KMS-11 (cell line): ENCODE measurements at regions not wholly inside any gene's neighbourhood (a gene's known extent, or its start where the extent isn't known, plus 50 kb on each side); places are given as distances from the start of the nearest gene placed in this dataset.
"Not testable (repeated sequence)": the region's sequence is repeated elsewhere in the genome, so short reads cannot be mapped to it uniquely, and the experiment has no call there.

Experiments used
- H2AFZ ChIP-seq: fragments of 200-600 bp; sonication (generic); 2 replicates; pipeline ENCODE4 v1.6.1; 2016; ENCODE audit warnings: antibody characterized with exemption, mixed run types, low read depth
- H3K27ac ChIP-seq: fragments of 200-600 bp; sonication (generic); 2 replicates; pipeline ENCODE4 v1.6.1; 2016; ENCODE audit warnings: mild to moderate bottlenecking, mixed run types
- H3K27me3 ChIP-seq: fragments of 200-600 bp; sonication (generic); 2 replicates; pipeline ENCODE4 v1.6.1; 2017; ENCODE audit warnings: mild to moderate bottlenecking, low read depth, mixed run types, moderate library complexity; ENCODE audit not compliant: insufficient read depth
- H3K36me3 ChIP-seq: fragments of 200-600 bp; sonication (generic); 2 replicates; pipeline ENCODE4 v1.6.1; 2017; ENCODE audit warnings: mild to moderate bottlenecking, mixed run types; ENCODE audit not compliant: insufficient read depth
- H3K4me1 ChIP-seq: fragments of 200-600 bp; sonication (generic); 2 replicates; pipeline ENCODE4 v1.6.1; 2016; ENCODE audit warnings: mild to moderate bottlenecking, low read depth, mixed run types; ENCODE audit not compliant: poor library complexity, severe bottlenecking
- H3K4me2 ChIP-seq: fragments of 200-600 bp; sonication (generic); 2 replicates; pipeline ENCODE4 v1.7.0; 2016; ENCODE audit warnings: mild to moderate bottlenecking, mixed run types
- H3K4me3 ChIP-seq: fragments of 200-600 bp; sonication (generic); IDR thresholded peaks from 2 replicates; pipeline ENCODE4 v1.6.1; 2017; ENCODE audit warnings: low read depth, low read length, mixed read lengths; ENCODE audit not compliant: insufficient read depth
- H3K79me2 ChIP-seq: fragments of 200-600 bp; sonication (generic); 2 replicates; pipeline ENCODE4 v1.6.1; 2016; ENCODE audit warnings: low read depth, mixed run types; ENCODE audit not compliant: insufficient read depth
- H3K9ac ChIP-seq: fragments of 200-600 bp; sonication (generic); 2 replicates; pipeline ENCODE4 v1.6.1; 2016; ENCODE audit warnings: mild to moderate bottlenecking, mixed run types
- H4K20me1 ChIP-seq: fragments of 200-600 bp; sonication (generic); 2 replicates; pipeline ENCODE4 v1.6.1; 2016; ENCODE audit warnings: mild to moderate bottlenecking, mixed run types; ENCODE audit not compliant: insufficient read depth
- CTCF ChIP-seq: fragments of 200-600 bp; sonication (generic); conservative IDR thresholded peaks from 2 replicates; pipeline ENCODE4 v1.6.1; 2017; ENCODE audit warnings: low read depth, mild to moderate bottlenecking, antibody characterized with exemption, low read length, moderate library complexity, mixed read lengths

- TF ChIP-seq CTCF: no peak
- Histone ChIP-seq H2AFZ (no peak overlapping the region), H3K9ac (no peak overlapping the region), H3K4me1 (no peaks in the 10 kb centered on the region), H3K36me3 (no peaks in the 10 kb centered on the region), H3K79me2 (no peaks in the 10 kb centered on the region), H3K4me3 (no peak overlapping the region), H4K20me1 (no peaks in the 10 kb centered on the region), H3K27ac (no peak overlapping the region), H3K4me2 (no peak overlapping the region), H3K27me3 (no peaks in the 10 kb centered on the region)
Measured at GRCh38 chr9:82423700-82424099, 435.1 kb downstream of the SPATA31D1 start.

GRCh38 chr9:82424599-82425120, 436.1 kb downstream of the SPATA31D1 start:
- no peaks in the 10 kb centered on the region for H3K27me3 ChIP-seq
- H3K4me2 ChIP-seq: no peak overlapping the region
- H4K20me1 ChIP-seq: no peaks in the 10 kb centered on the region
- no peaks in the 10 kb centered on the region for H3K4me1 ChIP-seq
- H3K9ac ChIP-seq: no peak overlapping the region
- no peak overlapping the region for H3K27ac ChIP-seq
- no peak for TF ChIP-seq CTCF
- H2AFZ ChIP-seq: no peak overlapping the region
- H3K79me2 ChIP-seq: no peaks in the 10 kb centered on the region
- no peaks in the 10 kb centered on the region for H3K36me3 ChIP-seq
- no peak overlapping the region for H3K4me3 ChIP-seq

GRCh38 chr9:82431121-82431520, 442.5 kb downstream of the SPATA31D1 start:
- no peak overlapping the region for H3K27ac ChIP-seq
- H4K20me1 ChIP-seq: no peaks in the 10 kb centered on the region
- no peak overlapping the region for H3K9ac ChIP-seq
- H3K79me2 ChIP-seq: no peaks in the 10 kb centered on the region
- no peak overlapping the region for H3K4me3 ChIP-seq
- no peak overlapping the region for H3K4me2 ChIP-seq
- TF ChIP-seq CTCF: no peak
- H3K4me1 ChIP-seq: no peaks in the 10 kb centered on the region
- H3K27me3 ChIP-seq: no peaks in the 10 kb centered on the region
- no peak overlapping the region for H2AFZ ChIP-seq
- no peaks in the 10 kb centered on the region for H3K36me3 ChIP-seq

- not testable (repeated sequence) for H3K9ac ChIP-seq, H3K27ac ChIP-seq, H3K36me3 ChIP-seq, H3K4me3 ChIP-seq, H3K27me3 ChIP-seq, H3K79me2 ChIP-seq, H4K20me1 ChIP-seq, H3K4me2 ChIP-seq, H3K4me1 ChIP-seq, H2AFZ ChIP-seq
Measured at GRCh38 chr9:82433290-82433931, 444.8 kb downstream of the SPATA31D1 start.

GRCh38 chr9:82436475-82436874, 447.9 kb downstream of the SPATA31D1 start:
- Histone ChIP-seq H3K4me2 (no peak overlapping the region), H2AFZ (no peak overlapping the region), H3K4me3 (no peak overlapping the region), H3K36me3 (no peaks in the 10 kb centered on the region), H4K20me1 (no peaks in the 10 kb centered on the region), H3K27ac (no peak overlapping the region), H3K79me2 (no peaks in the 10 kb centered on the region), H3K4me1 (no peaks in the 10 kb centered on the region), H3K9ac (no peak overlapping the region), H3K27me3 (no peaks in the 10 kb centered on the region)
- TF ChIP-seq CTCF: no peak

GRCh38 chr9:82437183-82437582, 448.6 kb downstream of the SPATA31D1 start:
- not testable (repeated sequence) for H3K36me3 ChIP-seq, H3K4me3 ChIP-seq, H3K27ac ChIP-seq, H3K9ac ChIP-seq, H3K4me2 ChIP-seq, H3K79me2 ChIP-seq, H3K4me1 ChIP-seq, H2AFZ ChIP-seq, H4K20me1 ChIP-seq, H3K27me3 ChIP-seq
